ENCODE measurements at regions not wholly inside any gene's neighbourhood (a gene's known extent, or its start where the extent isn't known, plus 50 kb on each side); places are given as distances from the start of the nearest gene placed in this dataset.

DNA sequence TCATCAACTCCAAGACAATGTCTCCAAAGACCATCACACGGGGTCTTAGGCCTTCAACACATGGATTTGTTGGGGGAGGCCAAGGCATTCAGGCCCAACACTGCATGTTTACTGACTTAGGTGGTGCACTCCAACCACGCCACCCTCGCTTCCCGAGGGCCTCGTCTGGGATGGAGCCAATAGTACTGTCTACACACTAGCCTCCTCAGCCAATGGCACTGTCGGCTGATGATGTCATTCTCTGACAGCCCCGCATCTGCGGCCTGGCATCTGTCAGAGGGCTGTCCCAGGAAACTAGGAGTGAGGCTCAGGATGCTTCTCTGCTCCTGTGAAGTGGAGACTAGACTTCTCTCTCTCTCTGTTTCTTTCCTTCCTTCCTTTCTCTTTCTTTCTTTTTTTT is 96.6 kb downstream of the TEX26 start:
- TF ChIP-seq, protein P1, sequence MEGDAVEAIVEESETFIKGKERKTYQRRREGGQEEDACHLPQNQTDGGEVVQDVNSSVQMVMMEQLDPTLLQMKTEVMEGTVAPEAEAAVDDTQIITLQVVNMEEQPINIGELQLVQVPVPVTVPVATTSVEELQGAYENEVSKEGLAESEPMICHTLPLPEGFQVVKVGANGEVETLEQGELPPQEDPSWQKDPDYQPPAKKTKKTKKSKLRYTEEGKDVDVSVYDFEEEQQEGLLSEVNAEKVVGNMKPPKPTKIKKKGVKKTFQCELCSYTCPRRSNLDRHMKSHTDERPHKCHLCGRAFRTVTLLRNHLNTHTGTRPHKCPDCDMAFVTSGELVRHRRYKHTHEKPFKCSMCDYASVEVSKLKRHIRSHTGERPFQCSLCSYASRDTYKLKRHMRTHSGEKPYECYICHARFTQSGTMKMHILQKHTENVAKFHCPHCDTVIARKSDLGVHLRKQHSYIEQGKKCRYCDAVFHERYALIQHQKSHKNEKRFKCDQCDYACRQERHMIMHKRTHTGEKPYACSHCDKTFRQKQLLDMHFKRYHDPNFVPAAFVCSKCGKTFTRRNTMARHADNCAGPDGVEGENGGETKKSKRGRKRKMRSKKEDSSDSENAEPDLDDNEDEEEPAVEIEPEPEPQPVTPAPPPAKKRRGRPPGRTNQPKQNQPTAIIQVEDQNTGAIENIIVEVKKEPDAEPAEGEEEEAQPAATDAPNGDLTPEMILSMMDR (IDR thresholded peaks at IDR 0.05; ENCODE audit: borderline replicate concordance, extremely low read depth, low read length, poor library complexity, severe bottlenecking) = no peak
- no peak for TF ChIP-seq EZH2 (IDR thresholded peaks at IDR 0.05; ENCODE audit: borderline replicate concordance, low read depth, low read length, severe bottlenecking)
